ENCODE measurements at regions not wholly inside any gene's neighbourhood (a gene's known extent, or its start where the extent isn't known, plus 50 kb on each side); places are given as distances from the start of the nearest gene placed in this dataset.

DNA sequence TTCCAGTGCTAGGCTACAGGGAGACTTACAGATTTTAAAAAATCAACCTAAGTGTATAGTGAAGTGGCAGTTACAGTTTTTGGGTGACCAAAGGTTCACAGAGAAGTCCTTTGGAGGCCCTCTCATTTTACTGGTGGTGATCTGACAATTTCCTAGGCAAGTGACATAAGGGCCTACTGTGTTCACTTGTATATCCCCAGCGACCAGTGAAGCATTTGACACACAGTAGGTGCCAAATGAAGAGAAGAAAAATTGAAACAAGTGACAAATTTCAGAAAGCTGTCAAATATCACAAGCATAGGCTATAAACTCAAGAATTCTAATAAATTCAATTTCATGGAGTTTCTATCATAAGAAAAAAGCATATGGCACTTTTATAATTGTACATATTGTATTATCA is 89.5 kb downstream of the RPL22L1 start:
- Histone ChIP-seq H3K4me3 (ENCODE audit: low read depth, low read length) (no peak overlapping the region), H3K27me3 (ENCODE audit: insufficient read depth, low read depth, severe bottlenecking) (no peaks in the 10 kb centered on the region), H3K27ac (no peak overlapping the region), H3K36me3 (no peaks in the 10 kb centered on the region), H3K9me3 (ENCODE audit: severe bottlenecking) (peaks cover 4% of the 10 kb centered on the region)
- DNase-seq: no peak
- TF ChIP-seq, protein P1, sequence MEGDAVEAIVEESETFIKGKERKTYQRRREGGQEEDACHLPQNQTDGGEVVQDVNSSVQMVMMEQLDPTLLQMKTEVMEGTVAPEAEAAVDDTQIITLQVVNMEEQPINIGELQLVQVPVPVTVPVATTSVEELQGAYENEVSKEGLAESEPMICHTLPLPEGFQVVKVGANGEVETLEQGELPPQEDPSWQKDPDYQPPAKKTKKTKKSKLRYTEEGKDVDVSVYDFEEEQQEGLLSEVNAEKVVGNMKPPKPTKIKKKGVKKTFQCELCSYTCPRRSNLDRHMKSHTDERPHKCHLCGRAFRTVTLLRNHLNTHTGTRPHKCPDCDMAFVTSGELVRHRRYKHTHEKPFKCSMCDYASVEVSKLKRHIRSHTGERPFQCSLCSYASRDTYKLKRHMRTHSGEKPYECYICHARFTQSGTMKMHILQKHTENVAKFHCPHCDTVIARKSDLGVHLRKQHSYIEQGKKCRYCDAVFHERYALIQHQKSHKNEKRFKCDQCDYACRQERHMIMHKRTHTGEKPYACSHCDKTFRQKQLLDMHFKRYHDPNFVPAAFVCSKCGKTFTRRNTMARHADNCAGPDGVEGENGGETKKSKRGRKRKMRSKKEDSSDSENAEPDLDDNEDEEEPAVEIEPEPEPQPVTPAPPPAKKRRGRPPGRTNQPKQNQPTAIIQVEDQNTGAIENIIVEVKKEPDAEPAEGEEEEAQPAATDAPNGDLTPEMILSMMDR (IDR thresholded peaks at IDR 0.05; ENCODE audit: low read depth, low read length): no peak

DNA sequence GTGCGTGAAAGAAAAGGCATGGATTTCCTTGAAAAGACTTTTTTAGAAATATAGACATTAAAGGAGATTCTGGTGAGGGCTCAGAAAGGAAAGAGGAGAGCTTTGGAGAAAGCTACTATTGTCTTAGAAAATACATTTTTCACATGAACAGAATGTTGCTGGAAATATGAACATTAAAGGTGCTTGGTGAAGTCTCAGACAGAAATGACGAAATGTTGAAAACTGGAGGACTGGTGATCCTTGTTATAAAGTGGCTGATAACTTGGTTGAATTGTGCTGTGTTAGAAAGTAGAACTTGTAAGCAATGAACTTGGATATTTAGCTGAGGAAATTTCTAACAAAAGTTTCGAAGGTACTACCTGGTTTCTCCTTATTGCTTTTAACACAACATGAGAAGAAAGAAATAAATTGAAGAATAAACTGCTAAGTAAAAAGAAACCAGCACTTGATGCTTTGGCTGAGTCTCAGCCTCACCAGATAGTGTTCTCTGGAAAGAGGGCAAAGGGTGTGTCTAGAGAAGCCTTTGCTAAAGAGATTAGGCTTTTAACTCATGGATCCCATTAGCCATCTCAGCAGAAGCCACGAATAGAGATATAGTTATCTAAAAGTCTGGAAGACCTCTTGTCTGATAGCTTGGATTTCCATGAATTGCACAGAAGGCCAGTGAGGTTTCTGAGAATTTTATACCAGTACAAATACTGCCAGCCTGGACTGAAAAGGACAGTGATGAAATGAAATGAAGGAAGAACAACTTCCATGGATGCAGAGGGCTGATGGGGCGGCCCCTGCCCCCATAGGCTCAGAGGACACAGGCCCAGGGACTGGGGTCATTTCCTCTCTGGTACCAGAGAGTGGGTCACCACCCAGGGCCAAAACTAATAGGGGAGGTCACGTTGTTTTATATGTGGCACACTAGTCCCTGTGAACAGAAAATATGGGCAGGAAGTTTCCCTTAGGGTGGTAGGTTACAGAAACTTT is 91.5 kb downstream of the RPL22L1 start:
- no peak overlapping the region for H3K27ac ChIP-seq
- TF ChIP-seq, protein P1 (IDR thresholded peaks at IDR 0.05; ENCODE audit: low read depth, low read length): no peak
- no peaks in the 10 kb centered on the region for H3K36me3 ChIP-seq
- no peaks in the 10 kb centered on the region for H3K27me3 ChIP-seq (ENCODE audit: insufficient read depth, low read depth, severe bottlenecking)
- no peak overlapping the region for H3K4me3 ChIP-seq (ENCODE audit: low read depth, low read length)
- no peak for DNase-seq
- H3K9me3 ChIP-seq (ENCODE audit: severe bottlenecking): peaks cover 4% of the 10 kb centered on the region

DNA sequence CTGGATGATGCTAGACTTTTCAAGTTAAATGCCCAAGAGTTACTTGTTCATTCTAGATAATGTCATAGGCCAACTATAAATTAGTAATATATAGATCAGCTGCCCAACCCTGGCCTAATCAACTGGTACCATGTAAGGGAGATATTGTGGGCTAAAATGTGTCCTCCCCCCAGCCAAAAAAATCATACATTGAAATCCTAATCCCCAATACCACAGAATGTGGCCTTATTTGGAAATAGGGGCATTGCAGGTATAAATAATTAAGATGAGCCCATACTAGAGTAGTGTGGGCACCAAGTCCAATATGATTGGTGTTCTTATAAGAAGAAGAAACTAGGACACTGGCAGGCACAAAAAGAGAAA is 92.5 kb downstream of the RPL22L1 start:
- H3K27me3 ChIP-seq (ENCODE audit: insufficient read depth, low read depth, severe bottlenecking): no peaks in the 10 kb centered on the region
- H3K27ac ChIP-seq: no peak overlapping the region
- H3K9me3 ChIP-seq (ENCODE audit: severe bottlenecking): peaks cover 4% of the 10 kb centered on the region
- TF ChIP-seq, protein P1 (IDR thresholded peaks at IDR 0.05; ENCODE audit: low read depth, low read length): no peak
- no peak for DNase-seq
- no peak overlapping the region for H3K4me3 ChIP-seq (ENCODE audit: low read depth, low read length)
- H3K36me3 ChIP-seq: no peaks in the 10 kb centered on the region

DNA sequence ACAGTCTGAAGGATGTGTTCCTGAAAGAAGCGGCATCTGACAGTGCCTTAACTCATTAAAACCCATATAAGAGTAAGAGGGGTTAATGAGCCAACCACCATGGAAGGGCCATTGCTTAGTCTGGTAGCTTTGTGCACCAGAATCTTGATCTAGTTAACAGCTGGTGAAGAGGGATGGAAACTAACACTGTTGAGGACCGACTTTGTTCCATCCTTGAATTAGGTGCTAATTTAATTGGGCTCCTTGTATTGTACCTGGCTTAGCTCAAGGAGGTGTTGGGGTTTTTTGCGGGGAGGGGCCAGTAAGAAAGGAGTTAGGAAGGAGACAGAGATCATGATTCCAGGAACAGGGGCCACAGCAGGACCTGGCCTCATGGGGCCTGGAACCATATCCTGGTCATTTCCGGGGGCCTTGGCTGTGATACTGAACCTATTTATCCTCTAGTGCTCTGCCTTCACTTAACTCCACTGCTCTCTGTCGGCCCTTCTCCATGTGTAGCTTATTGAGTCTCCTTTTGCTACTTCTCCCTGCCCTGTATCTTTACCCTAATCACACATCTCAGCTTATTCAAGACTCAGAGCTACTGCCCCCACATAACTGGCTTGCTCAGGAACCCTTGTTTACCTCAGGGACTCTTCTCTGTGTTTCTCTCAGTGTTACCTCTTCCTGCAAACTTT is 93.0 kb downstream of the RPL22L1 start:
- no peak overlapping the region for H3K27ac ChIP-seq
- H3K4me3 ChIP-seq (ENCODE audit: low read depth, low read length): no peak overlapping the region
- H3K9me3 ChIP-seq (ENCODE audit: severe bottlenecking): peaks cover 4% of the 10 kb centered on the region
- no peaks in the 10 kb centered on the region for H3K27me3 ChIP-seq (ENCODE audit: insufficient read depth, low read depth, severe bottlenecking)
- no peaks in the 10 kb centered on the region for H3K36me3 ChIP-seq
- TF ChIP-seq, protein P1 (IDR thresholded peaks at IDR 0.05; ENCODE audit: low read depth, low read length): no peak
- no peak for DNase-seq

DNA sequence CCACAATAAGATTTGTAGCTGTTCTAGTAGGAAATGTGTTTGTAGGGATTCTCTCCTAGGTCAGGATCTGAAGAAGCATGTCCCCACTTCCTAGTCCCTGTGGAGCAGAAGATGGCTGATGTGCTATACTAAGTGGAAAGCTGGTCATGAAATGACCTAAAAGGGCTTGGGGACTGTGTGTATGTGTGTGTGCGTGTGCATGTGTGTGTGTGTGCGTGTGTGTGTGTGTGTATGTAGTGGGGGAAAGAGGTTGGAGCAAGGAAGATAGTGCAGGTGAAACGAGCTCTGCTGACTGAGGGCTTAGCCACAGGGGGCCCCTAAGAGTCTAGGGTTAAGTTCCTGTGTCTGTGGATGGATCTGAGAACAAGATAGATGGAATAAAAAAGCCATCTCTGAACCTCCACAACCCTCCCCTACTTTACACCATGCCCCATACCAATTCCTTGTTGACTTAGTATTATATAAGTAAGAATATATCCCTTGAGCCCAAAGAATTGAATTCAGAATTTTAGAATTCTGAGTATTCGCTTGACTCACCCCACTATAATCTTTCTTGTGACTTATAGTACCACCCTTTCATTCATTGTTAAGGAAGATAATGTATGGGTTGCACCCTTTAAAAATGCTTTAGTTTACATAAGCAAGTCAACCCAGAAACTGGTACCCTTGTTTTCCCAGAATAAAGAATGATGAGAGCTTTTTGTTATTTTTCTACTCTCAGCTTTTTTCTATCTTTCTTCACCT is 96.1 kb downstream of the RPL22L1 start:
- H3K9me3 ChIP-seq (ENCODE audit: severe bottlenecking): peaks cover 4% of the 10 kb centered on the region
- no peaks in the 10 kb centered on the region for H3K27me3 ChIP-seq (ENCODE audit: insufficient read depth, low read depth, severe bottlenecking)
- H3K27ac ChIP-seq: no peak overlapping the region
- no peak overlapping the region for H3K4me3 ChIP-seq (ENCODE audit: low read depth, low read length)
- TF ChIP-seq, protein P1 (IDR thresholded peaks at IDR 0.05; ENCODE audit: low read depth, low read length): no peak
- H3K36me3 ChIP-seq: no peaks in the 10 kb centered on the region
- DNase-seq: no peak

Measured in WERI-Rb-1 (cell line).